ENCODE measurements at regions not wholly inside any gene's neighbourhood (a gene's known extent, or its start where the extent isn't known, plus 50 kb on each side); places are given as distances from the start of the nearest gene placed in this dataset.

DNA sequence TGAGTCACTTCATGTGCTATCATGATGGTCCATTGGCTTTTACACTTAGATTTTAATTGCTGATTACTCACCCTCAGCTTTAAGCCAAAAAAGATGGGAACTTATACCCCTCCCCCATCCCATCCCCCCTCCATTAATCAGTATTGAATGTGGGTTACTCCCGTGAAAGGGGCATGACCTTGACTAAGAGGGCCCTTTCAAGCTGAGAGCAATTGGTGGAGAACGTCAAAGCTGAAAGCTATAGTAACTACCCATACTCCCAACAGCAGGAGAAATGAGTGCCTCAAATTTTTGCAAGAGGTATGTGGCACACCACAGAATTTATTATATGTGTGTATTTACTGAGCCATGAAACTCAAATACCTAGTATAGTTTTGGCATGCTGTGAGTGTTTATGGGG lies 99.7 kb upstream of the CDH8 start:
- ATAC-seq (ENCODE audit: insufficient number of reproducible peaks, low FRiP score, low read depth) (no peak), DNase-seq (ENCODE audit: low spot score) (no peak)
- H3K27me3 ChIP-seq (replicated peaks; ENCODE audit: insufficient read depth): no peaks in the 10 kb centered on the region
- no peak overlapping the region for H3K27ac ChIP-seq
- H3K9me3 ChIP-seq: no peaks in the 10 kb centered on the region
- H3K4me1 ChIP-seq (ENCODE audit: control insufficient read depth in 1 of 2, low read depth in 2 of 2): peaks cover 0 to 14% of the 10 kb centered on the region in 2 donors
- no peaks in the 10 kb centered on the region for H3K36me3 ChIP-seq
- H3K4me3 ChIP-seq: no peak overlapping the region
- TF ChIP-seq, protein P1, sequence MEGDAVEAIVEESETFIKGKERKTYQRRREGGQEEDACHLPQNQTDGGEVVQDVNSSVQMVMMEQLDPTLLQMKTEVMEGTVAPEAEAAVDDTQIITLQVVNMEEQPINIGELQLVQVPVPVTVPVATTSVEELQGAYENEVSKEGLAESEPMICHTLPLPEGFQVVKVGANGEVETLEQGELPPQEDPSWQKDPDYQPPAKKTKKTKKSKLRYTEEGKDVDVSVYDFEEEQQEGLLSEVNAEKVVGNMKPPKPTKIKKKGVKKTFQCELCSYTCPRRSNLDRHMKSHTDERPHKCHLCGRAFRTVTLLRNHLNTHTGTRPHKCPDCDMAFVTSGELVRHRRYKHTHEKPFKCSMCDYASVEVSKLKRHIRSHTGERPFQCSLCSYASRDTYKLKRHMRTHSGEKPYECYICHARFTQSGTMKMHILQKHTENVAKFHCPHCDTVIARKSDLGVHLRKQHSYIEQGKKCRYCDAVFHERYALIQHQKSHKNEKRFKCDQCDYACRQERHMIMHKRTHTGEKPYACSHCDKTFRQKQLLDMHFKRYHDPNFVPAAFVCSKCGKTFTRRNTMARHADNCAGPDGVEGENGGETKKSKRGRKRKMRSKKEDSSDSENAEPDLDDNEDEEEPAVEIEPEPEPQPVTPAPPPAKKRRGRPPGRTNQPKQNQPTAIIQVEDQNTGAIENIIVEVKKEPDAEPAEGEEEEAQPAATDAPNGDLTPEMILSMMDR (IDR thresholded peaks at IDR 0.05): no peak

DNA sequence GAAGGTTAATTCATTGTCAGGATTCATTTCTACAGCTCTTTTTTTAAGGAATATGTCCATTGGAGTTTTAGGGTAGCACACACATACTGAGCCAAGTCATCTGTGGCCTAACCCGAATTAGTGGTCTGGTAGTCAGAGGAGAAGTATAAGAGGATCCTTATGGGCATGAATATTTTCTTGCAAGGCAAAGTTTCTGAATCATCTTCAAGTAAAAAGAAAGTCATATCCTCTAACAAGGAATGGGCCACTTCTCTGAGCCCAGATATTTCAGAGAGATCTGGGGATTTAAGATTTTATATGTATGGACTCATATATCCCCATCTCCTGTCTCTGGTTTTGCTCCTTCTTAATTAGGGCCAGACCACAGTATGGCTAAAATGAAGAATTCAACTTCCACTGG lies 99.2 kb upstream of the CDH8 start:
- Histone ChIP-seq H3K27ac (no peak overlapping the region), H3K4me1 (ENCODE audit: control insufficient read depth in 1 of 2, low read depth in 2 of 2) (peaks cover 0 to 14% of the 10 kb centered on the region in 2 donors), H3K27me3 (replicated peaks; ENCODE audit: insufficient read depth) (no peaks in the 10 kb centered on the region), H3K36me3 (no peaks in the 10 kb centered on the region), H3K4me3 (no peak overlapping the region), H3K9me3 (no peaks in the 10 kb centered on the region)
- ATAC-seq (ENCODE audit: insufficient number of reproducible peaks, low FRiP score, low read depth): no peak
- no peak for DNase-seq (ENCODE audit: low spot score)
- TF ChIP-seq, protein P1 (IDR thresholded peaks at IDR 0.05): no peak

DNA sequence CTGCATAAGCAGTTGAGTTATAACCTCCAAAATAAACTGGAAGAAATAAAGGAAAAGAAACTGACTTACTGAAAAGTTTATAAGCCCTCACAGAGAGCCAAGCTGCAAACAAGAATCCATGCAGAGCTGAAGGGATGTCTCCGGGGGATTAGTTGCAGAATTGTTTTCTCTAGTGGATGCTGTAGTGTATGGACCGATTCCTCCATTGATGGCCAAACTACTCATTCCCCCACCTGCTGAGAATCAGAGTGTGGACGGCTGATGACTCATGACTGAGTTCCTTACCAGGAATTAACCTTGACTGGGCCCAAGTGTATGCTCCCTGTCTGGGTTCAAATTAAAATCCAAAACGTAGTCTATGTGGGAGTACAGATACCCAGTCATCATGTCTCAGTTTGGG lies 93.9 kb upstream of the CDH8 start:
- no peak overlapping the region for H3K27ac ChIP-seq
- no peaks in the 10 kb centered on the region for H3K27me3 ChIP-seq (replicated peaks; ENCODE audit: insufficient read depth)
- TF ChIP-seq, protein P1 (IDR thresholded peaks at IDR 0.05): no peak
- no peak overlapping the region for H3K4me3 ChIP-seq
- no peaks in the 10 kb centered on the region for H3K36me3 ChIP-seq
- H3K9me3 ChIP-seq: no peaks in the 10 kb centered on the region
- DNase-seq (ENCODE audit: low spot score) (no peak), ATAC-seq (ENCODE audit: insufficient number of reproducible peaks, low FRiP score, low read depth) (no peak)
- H3K4me1 ChIP-seq (ENCODE audit: control insufficient read depth in 1 of 2, low read depth in 2 of 2): no peaks in the 10 kb centered on the region

DNA sequence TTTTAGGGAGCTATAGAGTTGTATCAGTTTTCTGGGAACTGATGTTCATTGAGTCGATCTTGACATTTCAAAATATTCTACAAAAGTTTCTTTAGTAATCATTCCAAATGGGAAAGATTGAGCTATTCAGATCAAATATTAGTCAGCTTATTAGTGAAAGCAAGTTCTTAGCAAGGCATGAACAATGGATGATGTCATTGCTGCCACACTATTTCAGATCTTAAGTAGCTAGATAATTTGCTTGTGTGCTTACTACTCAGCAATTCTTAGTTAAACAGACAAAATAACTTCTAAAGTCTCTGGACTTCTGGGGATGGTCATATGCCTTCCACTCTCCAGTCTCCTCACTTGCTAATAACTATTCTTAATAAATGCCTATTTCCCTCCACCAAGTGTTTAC lies 69.0 kb upstream of the CDH8 start:
- Histone ChIP-seq H3K27ac (no peak overlapping the region), H3K36me3 (no peaks in the 10 kb centered on the region), H3K4me3 (no peak overlapping the region), H3K4me1 (ENCODE audit: control insufficient read depth in 1 of 2, low read depth in 2 of 2) (no peaks in the 10 kb centered on the region), H3K27me3 (replicated peaks; ENCODE audit: insufficient read depth) (no peaks in the 10 kb centered on the region), H3K9me3 (no peaks in the 10 kb centered on the region)
- TF ChIP-seq, protein P1 (IDR thresholded peaks at IDR 0.05): no peak
- DNase-seq (ENCODE audit: low spot score) (no peak), ATAC-seq (ENCODE audit: insufficient number of reproducible peaks, low FRiP score, low read depth) (no peak)

DNA sequence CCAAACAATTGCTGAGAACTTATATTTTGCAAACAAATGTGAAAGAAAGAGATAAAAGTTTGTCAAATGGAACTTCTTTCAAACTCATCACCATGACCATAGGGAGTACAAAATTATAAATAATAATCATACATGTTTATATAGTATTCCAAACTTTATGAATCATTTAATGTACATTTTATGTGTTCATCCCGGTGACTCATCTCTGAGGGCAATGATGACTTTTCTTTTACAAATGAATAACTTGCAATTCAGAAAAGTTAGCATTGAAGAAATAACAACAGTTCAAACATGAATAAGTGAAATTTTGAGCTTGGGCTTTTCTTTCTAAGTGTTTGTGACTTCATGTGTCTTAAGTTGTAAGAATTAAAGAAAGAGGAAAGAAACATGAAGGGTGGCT lies 66.3 kb upstream of the CDH8 start:
- no peak for ATAC-seq (ENCODE audit: insufficient number of reproducible peaks, low FRiP score, low read depth)
- no peak overlapping the region for H3K27ac ChIP-seq
- no peaks in the 10 kb centered on the region for H3K27me3 ChIP-seq (replicated peaks; ENCODE audit: insufficient read depth)
- TF ChIP-seq, protein P1 (IDR thresholded peaks at IDR 0.05): no peak
- no peak for DNase-seq (ENCODE audit: low spot score)
- no peaks in the 10 kb centered on the region for H3K9me3 ChIP-seq
- H3K4me3 ChIP-seq: no peak overlapping the region
- H3K36me3 ChIP-seq: no peaks in the 10 kb centered on the region
- H3K4me1 ChIP-seq (ENCODE audit: control insufficient read depth in 1 of 2, low read depth in 2 of 2): no peaks in the 10 kb centered on the region
